Kidney capillary endothelial cell (primary cell): ENCODE measurements at regions not wholly inside any gene's neighbourhood (a gene's known extent, or its start where the extent isn't known, plus 50 kb on each side); places are given as distances from the start of the nearest gene placed in this dataset.
A peak's percentile ranks its signal among the peaks of the same experiment; 100 is the strongest.
"Not testable (repeated sequence)": the region's sequence is repeated elsewhere in the genome, so short reads cannot be mapped to it uniquely, and the experiment has no call there.

Experiments
- DNase-seq: peaks from one replicate; pipeline ENCODE4 v3.0.0-alpha.2; 2018; ENCODE audit warnings: low spot score

DNA sequence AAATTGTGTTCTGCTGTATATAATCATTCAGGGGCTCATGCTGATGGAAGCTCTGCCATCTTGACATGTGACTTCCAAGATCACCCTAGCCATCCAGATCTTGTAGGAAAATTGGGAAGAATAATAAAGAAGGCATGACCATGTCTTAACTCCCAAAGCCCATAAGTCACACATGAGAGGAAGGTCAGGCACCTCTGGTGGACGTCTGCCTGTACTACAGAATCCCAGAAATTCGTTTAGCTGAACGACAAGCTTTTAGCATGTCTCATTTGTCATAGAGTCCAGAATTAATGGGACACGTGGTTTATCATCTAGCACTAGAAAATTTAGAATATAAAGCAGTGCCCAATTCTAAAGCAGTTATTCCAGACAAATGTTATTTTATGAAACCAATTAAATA, 212.7 kb downstream of the CENPC start:
- DNase-seq, result no peak

DNA sequence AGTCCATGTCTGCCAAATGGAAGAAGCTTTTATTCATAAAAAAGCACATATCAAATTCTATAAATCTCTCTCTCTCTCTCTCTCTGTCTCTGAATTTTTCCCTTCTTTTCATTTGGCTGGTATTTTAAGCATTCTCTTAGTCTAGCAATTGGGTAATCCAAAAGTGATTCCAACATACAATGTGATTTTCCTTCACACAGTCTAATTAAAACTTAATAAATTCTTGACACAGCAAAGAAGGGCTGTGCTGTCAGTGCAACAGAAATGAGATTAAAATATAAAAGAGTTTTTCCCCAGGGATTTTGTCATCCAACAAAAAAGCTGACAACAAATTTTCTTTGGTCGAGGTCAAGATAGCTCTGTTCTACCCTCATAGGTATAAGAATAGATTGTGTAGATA, 216.9 kb downstream of the CENPC start:
- DNase-seq, result no peak

DNA sequence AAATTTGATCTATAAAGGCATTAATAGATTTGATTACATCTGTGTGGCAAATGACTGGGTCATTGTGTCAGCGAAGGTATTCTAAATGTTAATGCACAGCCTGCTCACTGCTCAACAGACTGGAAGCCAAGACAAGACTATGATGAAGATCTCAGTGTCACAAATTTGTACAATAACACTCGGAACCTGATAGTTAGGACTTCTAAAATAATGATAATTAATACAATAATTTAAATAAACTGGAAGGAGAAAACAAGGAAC, 217.4 kb downstream of the CENPC start:
- no peak for DNase-seq

DNA sequence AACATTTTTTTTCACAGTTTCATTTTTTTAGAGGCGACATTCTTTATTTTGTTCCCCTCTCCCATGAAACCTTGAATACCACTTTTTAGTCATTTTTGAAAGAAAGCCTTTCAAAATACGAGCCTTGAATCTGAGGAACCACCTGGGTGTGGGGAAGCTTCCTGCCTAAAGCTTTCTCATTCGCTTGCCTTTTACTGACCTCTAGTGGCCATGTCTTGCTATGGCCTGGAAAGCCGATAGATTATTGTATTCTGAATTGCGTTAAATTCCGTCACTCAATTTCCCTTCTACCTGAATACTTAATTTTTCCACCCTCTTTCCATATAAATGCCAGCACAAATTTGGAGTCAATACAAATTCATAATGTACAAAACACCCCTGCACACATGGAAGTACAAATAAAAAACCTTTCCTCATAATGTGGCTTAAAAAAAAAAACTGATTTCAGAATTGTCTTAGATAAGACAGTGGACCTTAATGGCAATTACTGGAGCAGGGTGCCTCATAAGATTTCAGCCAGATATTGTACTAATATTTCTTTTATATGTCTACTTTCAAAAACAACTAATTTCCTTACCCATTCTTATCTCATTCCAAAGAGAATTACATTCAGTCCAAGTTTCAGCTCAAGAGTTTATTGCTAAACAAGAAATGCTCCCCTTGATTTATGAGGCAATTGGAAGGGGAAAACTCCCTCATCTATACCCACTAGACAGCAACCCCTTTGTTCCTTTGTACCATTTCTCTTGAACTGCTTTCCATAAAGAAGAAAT, 217.9 kb downstream of the CENPC start:
- peak; percentile 40 for DNase-seq

DNA sequence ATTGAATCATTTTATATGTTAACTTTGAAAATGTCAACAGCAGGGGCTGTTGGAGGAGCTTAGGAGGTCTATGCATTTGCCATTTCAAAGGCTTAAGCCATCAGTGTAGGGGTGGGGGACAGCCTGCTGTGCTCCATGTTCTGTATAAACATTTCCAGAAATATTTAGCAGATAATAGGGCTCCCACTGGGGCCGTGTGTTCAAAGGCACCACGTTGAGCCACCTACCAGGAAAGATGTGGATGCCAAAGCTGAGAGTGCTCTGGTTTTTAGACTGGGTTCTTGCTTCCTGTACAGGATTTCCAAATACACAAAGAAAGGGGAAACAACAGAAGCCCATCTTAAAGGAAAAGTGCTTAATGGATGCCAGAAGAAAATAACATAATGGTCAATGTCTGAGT, 219.5 kb downstream of the CENPC start:
- no peak for DNase-seq

DNA sequence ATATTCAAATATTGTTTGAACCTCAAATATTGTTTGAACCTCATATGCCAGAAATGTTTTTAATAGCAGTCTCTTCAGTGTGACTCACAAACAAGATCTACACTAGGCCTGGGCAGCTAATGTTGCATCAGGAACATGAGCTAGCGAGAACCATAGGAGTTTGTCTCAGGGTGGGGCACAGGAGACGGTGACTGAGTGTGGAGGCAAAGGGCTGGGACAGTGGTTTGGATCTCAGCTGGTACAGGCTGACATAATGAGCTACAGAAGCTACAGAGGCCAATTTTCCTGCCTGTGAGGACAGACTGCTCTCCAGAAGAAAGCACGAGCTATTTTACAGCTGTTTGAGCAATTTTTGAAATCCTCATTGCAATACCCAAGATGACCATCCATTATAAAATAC, 224.7 kb downstream of the CENPC start:
- DNase-seq, result no peak

DNA sequence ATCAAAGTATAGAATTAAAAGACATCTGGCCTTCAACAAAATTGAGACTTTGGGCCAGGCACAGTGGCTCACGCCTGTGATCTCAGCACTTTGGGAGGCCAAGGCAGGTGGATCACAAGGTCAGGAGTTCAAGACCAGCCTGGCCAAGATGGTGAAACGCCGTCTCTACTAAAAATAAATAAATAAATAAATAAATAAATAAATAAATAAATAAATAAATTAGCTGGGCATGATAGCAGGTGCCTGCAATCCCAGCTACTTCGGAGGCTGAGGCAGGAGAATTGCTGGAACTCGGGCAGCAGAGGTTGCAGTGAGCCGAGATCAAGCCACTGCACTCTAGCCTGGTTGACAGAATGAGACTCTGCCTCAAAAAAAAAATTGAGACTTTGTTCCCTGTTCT, 225.7 kb downstream of the CENPC start:
- DNase-seq, result not testable (repeated sequence)

DNA sequence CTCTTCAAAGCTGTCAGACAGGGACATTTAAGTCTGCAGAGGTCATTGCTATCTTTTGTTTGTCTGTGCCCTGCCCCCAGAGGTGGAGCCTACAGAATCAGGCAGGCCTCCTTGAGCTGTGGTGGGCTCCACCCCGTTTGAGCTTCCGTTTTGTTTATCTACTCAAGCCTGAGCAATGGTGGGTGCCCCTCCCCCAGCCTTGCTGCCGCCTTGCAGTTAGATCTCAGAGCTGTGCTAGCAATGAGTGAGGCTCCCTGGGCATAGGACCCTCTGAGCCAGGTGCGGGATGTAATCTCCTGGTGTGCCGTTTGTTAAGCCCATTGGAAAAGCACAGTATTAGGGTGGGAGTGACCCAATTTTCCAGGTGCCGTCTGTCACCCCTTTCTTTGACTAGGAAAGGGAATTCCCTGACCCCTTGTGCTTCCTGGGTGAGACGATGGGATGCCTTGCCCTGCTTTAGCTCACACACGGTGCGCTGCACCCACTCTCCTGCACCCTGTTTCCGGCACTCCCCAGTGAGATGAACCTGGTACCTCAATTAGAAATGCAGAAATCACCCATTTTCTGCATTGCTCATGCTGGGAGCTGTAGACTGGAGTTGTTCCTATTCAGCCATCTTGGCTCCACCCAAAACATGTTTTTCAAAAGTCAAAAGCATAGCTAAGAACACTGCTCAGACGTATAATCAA, 244.7 kb downstream of the CENPC start:
- not testable (repeated sequence) for DNase-seq

DNA sequence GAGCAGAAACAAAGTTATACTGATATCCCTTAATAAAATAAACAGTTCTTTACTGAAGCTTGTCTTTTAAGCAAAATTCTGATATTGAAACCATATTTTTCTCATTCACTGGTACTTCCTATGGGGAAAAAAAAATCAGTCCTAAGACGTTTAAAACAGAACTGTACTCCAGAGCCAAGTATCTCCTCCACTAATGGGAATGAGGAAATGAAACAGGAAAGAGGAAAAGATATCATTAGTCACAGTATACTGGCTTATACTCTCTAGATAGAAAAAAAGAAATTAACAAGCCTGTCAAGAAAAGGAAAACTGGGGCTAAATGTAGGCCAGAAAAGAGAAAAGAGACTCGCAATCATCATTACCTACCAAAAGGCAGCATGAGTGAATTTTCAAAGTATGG, 252.7 kb downstream of the CENPC start:
- no peak for DNase-seq

DNA sequence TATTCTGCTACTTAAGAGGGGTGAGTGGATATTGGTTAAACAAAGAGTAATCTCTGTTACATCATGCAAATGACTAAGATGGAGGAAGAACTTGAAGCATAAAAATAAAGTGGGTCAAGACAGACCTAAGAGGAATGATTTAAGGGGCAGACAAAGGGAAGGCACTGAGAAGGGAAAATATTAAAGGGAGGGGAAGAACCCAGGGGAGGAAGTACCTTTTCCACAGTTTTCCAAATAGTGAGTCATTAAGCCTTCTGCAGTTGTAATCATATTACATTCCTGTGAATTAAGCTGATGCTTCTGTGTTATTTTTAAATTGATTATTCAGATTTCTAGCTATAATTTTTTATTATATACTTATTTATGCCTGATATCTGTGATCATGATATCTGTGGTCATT, 253.3 kb downstream of the CENPC start:
- DNase-seq, result no peak

DNA sequence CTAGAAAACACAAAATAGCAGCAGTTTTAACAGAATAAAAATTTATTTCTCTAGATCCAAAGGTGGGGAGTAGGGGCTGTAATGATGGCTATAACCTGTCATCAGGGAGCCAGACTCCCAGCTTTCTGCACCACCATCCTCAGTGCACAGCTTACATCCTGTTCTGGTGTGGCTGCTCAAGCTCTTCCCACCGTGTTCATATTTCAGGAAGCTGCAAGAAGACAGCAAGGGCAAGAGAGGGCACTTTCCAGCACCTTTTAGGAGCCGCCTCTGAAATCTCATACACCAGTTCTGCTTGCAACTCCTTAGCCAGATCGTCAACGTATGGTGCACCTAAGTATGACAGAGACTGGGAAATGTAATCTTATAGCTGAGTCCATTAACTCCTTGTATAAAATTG, 253.7 kb downstream of the CENPC start:
- DNase-seq, result no peak

DNA sequence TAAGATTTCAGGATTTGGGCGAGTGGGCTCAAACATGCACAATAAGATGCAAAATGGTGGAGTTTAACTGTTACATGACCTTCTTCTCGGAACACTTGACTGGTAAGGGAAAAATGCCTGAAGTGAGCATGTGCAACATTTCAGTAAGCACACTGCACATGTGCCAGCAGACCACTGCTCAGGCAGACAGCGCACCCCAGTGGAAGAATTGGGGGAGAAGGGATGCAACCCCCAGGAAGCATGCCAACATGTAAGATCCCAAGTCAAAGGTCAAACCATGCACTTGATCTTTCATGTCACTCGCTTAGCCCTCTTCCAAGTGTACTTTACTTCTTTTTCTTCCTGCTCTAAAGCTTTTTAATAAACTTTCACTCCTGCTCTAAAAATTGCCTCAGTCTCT, 256.3 kb downstream of the CENPC start:
- DNase-seq, result no peak

DNA sequence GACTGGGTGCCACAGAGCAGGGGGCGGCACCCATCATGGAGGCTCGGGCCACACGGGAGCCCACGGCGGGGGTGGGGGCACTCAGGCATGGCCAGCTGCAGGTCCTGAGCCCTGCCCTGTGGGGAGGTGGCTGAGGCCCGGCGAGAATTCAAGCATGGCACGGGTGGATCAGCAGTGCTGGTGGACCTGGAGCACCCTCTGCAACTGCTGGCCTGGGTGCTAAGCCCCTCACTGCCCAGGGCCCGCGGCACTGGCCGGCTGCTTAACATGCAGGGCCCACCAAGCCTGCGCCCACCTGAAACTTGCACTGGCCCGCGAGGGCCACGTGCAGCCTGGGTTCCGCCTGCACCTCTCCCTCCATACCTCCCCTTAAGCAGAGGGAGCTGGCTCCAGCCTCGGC, 258.6 kb downstream of the CENPC start:
- DNase-seq, result no peak

DNA sequence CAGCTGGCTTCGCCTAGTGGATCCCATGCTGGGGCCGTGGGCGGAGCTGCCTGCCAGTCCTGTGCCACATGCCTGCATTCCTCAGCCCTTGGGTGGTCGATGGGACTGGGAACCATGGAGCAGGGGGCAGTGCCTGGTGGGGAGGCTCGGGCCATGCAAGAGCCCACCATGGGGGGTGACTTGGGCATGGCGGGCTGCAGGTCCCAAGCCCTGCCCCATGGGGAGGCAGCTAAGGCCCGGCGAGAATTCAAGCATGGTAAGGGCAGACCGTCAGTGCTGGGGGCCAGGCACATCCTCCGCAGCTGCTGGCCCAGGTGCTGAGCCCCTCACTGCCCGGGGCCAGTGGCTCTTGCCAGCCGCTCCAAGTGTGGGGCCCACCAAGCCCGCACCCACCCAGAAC, 262.6 kb downstream of the CENPC start:
- DNase-seq, result no peak

DNA sequence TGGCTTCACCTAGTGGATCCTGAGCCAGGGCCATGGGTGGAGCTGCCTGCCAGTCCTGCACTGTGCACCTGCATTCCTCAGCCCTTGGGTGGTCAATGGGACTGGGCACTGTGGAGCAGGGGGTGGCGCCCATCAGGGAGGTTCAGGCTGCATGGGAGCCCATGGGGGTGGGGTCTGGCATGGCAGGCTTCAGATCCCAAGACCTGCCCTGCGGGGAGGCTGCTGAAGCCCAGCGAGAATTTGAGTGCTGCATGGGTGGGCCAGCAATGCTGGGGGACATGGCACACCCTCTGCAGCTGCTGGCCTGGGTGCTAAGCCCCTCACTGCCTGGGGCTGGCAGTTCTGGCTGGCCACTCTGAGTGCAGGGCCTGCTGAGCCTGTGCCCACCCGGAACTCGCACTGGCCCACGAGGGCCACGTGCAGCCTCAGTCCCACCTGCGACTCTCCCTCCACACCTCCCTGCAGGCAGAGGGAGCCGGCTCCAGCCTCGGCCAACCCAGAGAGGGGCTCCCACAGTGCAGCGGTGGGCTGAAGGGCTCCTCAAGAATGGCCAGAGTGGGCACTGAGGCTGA, 270.0 kb downstream of the CENPC start:
- no peak for DNase-seq

DNA sequence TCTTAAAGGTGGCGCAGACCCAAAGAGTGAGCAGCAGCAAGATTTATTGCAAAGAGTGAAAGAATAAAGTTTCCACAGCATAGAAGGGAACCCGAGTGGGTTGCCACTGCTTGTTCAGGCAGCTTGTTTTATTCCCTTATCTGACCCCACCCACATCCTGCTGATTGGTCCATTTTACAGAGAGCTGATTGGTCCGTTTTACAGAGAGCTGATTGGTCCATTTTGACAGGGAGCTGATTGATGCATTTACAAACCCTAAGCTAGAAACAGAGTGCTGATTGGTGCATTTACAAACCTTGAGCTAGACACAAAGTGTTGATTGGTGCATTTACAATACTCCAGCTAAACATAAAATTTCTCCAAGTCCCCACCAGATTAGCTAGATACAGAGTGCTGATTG, 270.6 kb downstream of the CENPC start:
- not testable (repeated sequence) for DNase-seq

DNA sequence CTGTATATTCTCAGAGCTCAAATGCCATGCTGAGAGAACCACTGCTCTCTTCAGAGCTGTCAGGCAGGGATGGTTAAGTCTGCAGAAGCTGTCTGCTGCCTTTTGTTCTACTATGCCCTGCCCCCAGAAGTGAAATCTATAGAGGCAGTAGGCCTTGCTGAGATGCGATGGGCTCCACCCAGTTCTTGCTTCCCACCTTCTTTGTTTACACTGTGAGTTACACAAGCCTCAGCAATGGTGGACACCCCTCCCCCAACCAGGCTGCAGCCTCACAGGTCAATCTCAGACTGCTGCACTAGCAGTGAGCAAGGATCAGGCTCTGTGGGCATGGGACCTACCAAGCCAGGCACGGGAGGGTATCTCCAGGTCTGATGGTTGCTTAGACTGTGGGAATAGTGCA, 271.6 kb downstream of the CENPC start:
- DNase-seq, result no peak

DNA sequence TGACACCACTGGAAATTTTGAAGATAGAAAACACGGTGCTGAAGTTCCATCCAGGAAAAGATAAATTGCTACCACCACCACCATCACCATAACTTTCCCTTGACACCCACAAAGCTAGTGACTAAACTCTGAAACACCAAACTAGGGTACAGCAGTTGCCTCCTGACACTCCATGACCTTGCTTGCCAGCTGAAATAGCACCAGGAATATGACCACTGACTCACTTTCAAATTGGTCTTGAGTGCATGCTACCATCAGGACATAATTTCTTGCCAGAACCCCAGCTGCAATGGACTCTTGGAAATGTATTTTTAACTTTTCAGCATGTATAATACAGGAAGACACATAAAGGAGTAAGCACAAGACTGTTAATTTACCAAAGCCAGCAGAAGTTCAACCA, 283.3 kb downstream of the CENPC start:
- no peak for DNase-seq

DNA sequence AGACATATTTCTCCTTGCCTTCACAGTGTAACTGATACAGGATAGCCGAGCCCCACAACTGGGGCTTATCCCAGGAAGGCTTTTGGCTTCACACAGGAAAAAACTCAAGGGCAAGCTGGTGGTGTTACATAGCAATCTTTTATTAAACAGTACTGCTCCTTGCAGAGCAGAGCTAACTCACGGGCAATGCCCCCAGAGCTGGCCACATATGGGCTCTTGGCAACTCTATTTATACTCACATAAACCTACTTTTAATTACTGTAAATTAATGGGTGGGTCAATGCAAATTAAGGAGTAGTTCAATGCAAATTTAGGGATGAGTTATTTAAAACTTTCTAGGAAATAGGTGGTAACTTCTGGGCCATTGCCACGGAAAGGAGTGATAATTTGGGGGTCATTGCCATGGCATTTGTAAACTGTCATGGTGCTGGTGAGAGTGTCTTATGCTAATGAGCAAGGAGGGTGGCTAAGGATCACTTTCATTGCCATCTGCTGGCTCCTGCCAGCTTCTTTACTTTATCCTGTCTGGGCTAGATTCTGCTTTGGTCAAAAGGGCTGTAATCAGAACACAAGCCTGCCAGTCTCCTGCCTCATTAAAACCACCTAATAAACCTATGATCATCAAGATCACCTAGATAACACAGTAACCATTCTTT, 288.8 kb downstream of the CENPC start:
- DNase-seq, result no peak

DNA sequence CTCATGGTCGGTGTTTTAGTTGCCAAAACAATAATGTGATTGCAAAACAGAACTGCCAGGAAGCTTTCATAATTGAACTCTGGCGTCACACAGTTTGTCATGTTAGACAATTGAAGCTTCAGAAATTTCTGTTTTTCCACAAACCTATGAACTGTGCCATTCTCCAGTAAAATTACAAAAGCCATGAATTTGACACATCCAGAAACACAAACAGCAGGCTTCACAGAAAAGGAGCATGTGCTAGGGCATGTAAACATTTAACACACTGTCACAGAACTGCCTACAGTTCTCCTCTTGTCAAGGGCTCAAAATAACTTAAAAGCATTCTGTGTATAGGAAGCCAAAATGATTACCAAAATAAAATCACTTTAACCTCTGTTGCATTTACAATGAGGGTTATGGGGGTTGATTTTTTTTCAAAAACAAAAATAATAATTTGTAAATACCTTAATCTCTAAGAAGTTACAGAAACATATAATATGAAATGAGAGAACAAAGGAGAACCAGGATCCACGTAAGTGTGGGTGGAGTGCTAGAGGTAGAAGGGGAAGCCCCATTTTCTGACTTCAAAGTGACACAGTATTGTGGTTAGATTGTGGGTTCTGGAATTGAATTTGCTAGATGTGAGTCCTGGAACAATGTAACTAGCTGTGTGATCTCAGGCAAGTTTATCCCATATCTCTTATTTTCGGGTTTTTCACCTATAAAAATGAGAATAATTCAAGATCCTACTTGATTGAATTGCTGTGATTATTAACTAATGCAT, 295.0 kb downstream of the CENPC start:
- no peak for DNase-seq

DNA sequence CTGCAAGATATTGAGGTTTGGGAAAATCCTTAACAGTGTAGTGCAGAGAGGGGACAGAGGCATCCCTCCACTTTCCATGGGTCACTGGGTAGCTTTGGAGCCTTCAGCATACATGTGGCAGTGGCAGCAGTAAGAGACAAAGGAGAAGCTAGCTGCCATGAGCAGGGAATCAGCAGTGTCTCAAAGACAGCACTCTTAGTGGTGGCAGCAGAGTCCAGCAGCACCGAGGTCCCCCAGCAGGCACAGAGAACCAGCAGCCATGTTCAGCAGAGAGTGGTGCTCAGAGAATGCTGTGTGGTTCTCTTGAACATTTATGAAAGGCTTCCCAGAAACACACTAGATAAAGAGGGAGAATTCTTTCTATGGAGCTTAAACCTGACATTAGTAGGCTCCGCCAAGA, 308.5 kb downstream of the CENPC start:
- DNase-seq, result no peak

DNA sequence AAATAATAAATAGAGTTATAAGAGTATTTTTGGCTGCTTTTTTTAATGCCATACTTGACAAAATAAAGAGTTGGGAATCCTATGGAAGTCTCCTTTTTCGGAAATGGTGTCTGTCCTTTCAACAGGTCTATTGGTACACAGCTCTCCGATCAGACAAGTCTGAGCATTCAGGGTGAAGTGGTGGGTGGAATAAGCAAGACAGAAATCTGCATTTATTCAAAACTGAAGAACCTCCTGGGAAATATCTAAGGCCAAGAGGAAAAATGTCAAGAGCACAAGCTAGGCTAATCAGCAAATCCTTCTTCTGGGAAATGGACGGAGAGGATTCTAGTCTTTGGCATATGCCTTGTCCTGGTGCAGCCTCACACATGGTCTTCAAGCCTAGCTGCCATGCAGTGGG, 309.0 kb downstream of the CENPC start:
- DNase-seq, result no peak

DNA sequence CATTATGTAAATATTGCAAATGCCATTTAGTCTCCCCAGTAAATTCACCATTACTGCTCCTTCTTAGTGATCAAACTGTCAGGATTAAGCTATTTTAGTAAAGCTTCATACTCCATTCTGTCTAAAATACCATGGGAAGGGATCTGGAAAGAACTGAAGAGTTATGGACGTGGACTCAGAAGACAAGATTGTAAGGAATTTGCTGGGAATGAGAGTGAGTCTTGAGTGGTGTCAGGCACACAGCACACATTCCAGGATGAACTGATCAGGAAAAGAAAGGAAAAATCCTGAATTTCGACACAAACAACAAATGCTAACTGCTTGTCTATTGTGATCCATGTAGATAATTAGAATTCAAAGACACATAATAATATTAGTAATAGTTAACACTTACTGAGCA, 311.0 kb downstream of the CENPC start:
- DNase-seq, result no peak
